KMS-11 (cell line): ENCODE measurements at regions not wholly inside any gene's neighbourhood (a gene's known extent, or its start where the extent isn't known, plus 50 kb on each side); places are given as distances from the start of the nearest gene placed in this dataset.

Experiments used
- H2AFZ ChIP-seq: fragments of 200-600 bp; sonication (generic); 2 replicates; pipeline ENCODE4 v1.6.1; 2016; ENCODE audit warnings: antibody characterized with exemption, mixed run types, low read depth
- H3K27ac ChIP-seq: fragments of 200-600 bp; sonication (generic); 2 replicates; pipeline ENCODE4 v1.6.1; 2016; ENCODE audit warnings: mild to moderate bottlenecking, mixed run types
- H3K27me3 ChIP-seq: fragments of 200-600 bp; sonication (generic); 2 replicates; pipeline ENCODE4 v1.6.1; 2017; ENCODE audit warnings: mild to moderate bottlenecking, low read depth, mixed run types, moderate library complexity; ENCODE audit not compliant: insufficient read depth
- H3K36me3 ChIP-seq: fragments of 200-600 bp; sonication (generic); 2 replicates; pipeline ENCODE4 v1.6.1; 2017; ENCODE audit warnings: mild to moderate bottlenecking, mixed run types; ENCODE audit not compliant: insufficient read depth
- H3K4me1 ChIP-seq: fragments of 200-600 bp; sonication (generic); 2 replicates; pipeline ENCODE4 v1.6.1; 2016; ENCODE audit warnings: mild to moderate bottlenecking, low read depth, mixed run types; ENCODE audit not compliant: poor library complexity, severe bottlenecking
- H3K4me2 ChIP-seq: fragments of 200-600 bp; sonication (generic); 2 replicates; pipeline ENCODE4 v1.7.0; 2016; ENCODE audit warnings: mild to moderate bottlenecking, mixed run types
- H3K4me3 ChIP-seq: fragments of 200-600 bp; sonication (generic); IDR thresholded peaks from 2 replicates; pipeline ENCODE4 v1.6.1; 2017; ENCODE audit warnings: low read depth, low read length, mixed read lengths; ENCODE audit not compliant: insufficient read depth
- H3K79me2 ChIP-seq: fragments of 200-600 bp; sonication (generic); 2 replicates; pipeline ENCODE4 v1.6.1; 2016; ENCODE audit warnings: low read depth, mixed run types; ENCODE audit not compliant: insufficient read depth
- H3K9ac ChIP-seq: fragments of 200-600 bp; sonication (generic); 2 replicates; pipeline ENCODE4 v1.6.1; 2016; ENCODE audit warnings: mild to moderate bottlenecking, mixed run types
- H4K20me1 ChIP-seq: fragments of 200-600 bp; sonication (generic); 2 replicates; pipeline ENCODE4 v1.6.1; 2016; ENCODE audit warnings: mild to moderate bottlenecking, mixed run types; ENCODE audit not compliant: insufficient read depth
- CTCF ChIP-seq: fragments of 200-600 bp; sonication (generic); conservative IDR thresholded peaks from 2 replicates; pipeline ENCODE4 v1.6.1; 2017; ENCODE audit warnings: low read depth, mild to moderate bottlenecking, antibody characterized with exemption, low read length, moderate library complexity, mixed read lengths

GRCh38 chr12:104865080-104865479 is 93.0 kb downstream of the SLC41A2 start:
- no peak overlapping the region for H3K27ac ChIP-seq
- H3K36me3 ChIP-seq, result no peaks in the 10 kb centered on the region
- no peak overlapping the region for H3K4me3 ChIP-seq
- no peak overlapping the region for H2AFZ ChIP-seq
- no peak overlapping the region for H3K9ac ChIP-seq
- no peak overlapping the region for H3K4me2 ChIP-seq
- no peaks in the 10 kb centered on the region for H3K27me3 ChIP-seq
- H3K4me1 ChIP-seq, result no peaks in the 10 kb centered on the region
- no peaks in the 10 kb centered on the region for H4K20me1 ChIP-seq
- no peak for TF ChIP-seq CTCF
- no peaks in the 10 kb centered on the region for H3K79me2 ChIP-seq

- no peak for TF ChIP-seq CTCF
- Histone ChIP-seq H3K79me2 (no peaks in the 10 kb centered on the region), H3K4me3 (no peak overlapping the region), H3K4me1 (no peaks in the 10 kb centered on the region), H3K36me3 (no peaks in the 10 kb centered on the region), H2AFZ (no peak overlapping the region), H3K9ac (no peak overlapping the region), H3K4me2 (no peak overlapping the region), H4K20me1 (no peaks in the 10 kb centered on the region), H3K27me3 (no peaks in the 10 kb centered on the region), H3K27ac (no peak overlapping the region)
Observed at GRCh38 chr12:104864668-104865067, 93.4 kb downstream of the SLC41A2 start.

GRCh38 chr12:104863296-104863948 is 94.7 kb downstream of the SLC41A2 start:
- Histone ChIP-seq H2AFZ (no peak overlapping the region), H3K27ac (no peak overlapping the region), H3K27me3 (no peaks in the 10 kb centered on the region), H3K79me2 (no peaks in the 10 kb centered on the region), H3K4me3 (no peak overlapping the region), H3K9ac (no peak overlapping the region), H3K4me1 (no peaks in the 10 kb centered on the region), H3K36me3 (no peaks in the 10 kb centered on the region), H3K4me2 (no peak overlapping the region), H4K20me1 (no peaks in the 10 kb centered on the region)
- no peak for TF ChIP-seq CTCF

- Histone ChIP-seq H3K27ac (no peak overlapping the region), H3K4me1 (no peaks in the 10 kb centered on the region), H3K79me2 (no peaks in the 10 kb centered on the region), H3K4me3 (no peak overlapping the region), H3K4me2 (no peak overlapping the region), H4K20me1 (no peaks in the 10 kb centered on the region), H3K9ac (no peak overlapping the region), H2AFZ (no peak overlapping the region), H3K27me3 (no peaks in the 10 kb centered on the region), H3K36me3 (no peaks in the 10 kb centered on the region)
- no peak for TF ChIP-seq CTCF
Observed at GRCh38 chr12:104858611-104859543, 99.2 kb downstream of the SLC41A2 start.
